A549 (cell line): ENCODE measurements at regions not wholly inside any gene's neighbourhood (a gene's known extent, or its start where the extent isn't known, plus 50 kb on each side); places are given as distances from the start of the nearest gene placed in this dataset.

Experiments
- ATAC-seq, 2 experiments: fragments of 200-7000 bp in 1 of 2; fragments of >200 bp in 1 of 2; cut with Nextera tagmentation in 1 of 2; cut with Tn5 transposase in 1 of 2; 3 replicates each; pipeline versions ENCODE4 v1.8.0 to v1.9.1; 2018 to 2020; ENCODE audit warnings: mild to moderate bottlenecking in 1 of 2, moderate library complexity in 1 of 2
- CTCF ChIA-PET: fragments of 300-600 bp; sonication (Branson Sonifier 250); formaldehyde crosslinking; extraction: SDS; loops from one replicate; lab custom pipeline; 2021; ENCODE audit warnings: antibody characterized with exemption, inconsistent platforms; lab: Yijun Ruan, JAX
- POLR2A ChIA-PET: fragments of 350-600 bp; formaldehyde crosslinking; extraction: SDS; loops from one replicate; lab custom pipeline; 2021; ENCODE audit warnings: antibody characterized with exemption, inconsistent platforms; lab: Yijun Ruan, JAX
- DNase-seq, 2 experiments: peaks; one replicate each; pipeline versions ENCODE4 v3.0.0 to v3.0.0-alpha.2; 2011 to 2016; ENCODE audit warnings: low read depth in 1 of 2, low spot score in 1 of 2
- FAIRE-seq: peaks from 2 replicates; lab custom pipeline; 2011; peaks lifted over from hg19 to GRCh38; lab: Jason Lieb, UNC
- H3K27ac ChIP-seq, 2 experiments: fragments of >200 bp; sonication (Bioruptor Twin); formaldehyde crosslinking; 3 replicates each; pipeline ENCODE4 v1.5.1; 2016 to 2017
- H3K4me1 ChIP-seq: fragments of >200 bp; sonication (Bioruptor Twin); formaldehyde crosslinking; 3 replicates; pipeline ENCODE4 v1.6.1; 2016
- H3K4me2 ChIP-seq: fragments of >200 bp; sonication (Bioruptor Twin); formaldehyde crosslinking; 3 replicates; pipeline ENCODE4 v1.6.1; 2016
- H3K4me3 ChIP-seq: fragments of >200 bp; sonication (Bioruptor Twin); formaldehyde crosslinking; 3 replicates; pipeline ENCODE4 v1.5.1; 2016
- H3K9me3 ChIP-seq: fragments of >200 bp; sonication (Bioruptor Twin); formaldehyde crosslinking; 3 replicates; pipeline ENCODE4 v1.6.1; 2016
- ATOH8 ChIP-seq: fragments of 250-450 bp; sonication (Bioruptor Pico); IDR thresholded peaks from 2 replicates; pipeline ENCODE4 v1.5.0; 2020; ENCODE audit warnings: low read depth, mild to moderate bottlenecking, moderate library complexity
- BHLHE40 ChIP-seq: IDR thresholded peaks from 2 replicates; pipeline ENCODE4 v1.6.1; 2012; ENCODE audit warnings: low read depth, low read length, inconsistent platforms
- CBX8 ChIP-seq: fragments of 200-600 bp; sonication (generic); IDR thresholded peaks from 2 replicates; pipeline ENCODE4 v1.6.1; 2016
- CEBPB ChIP-seq, 2 experiments: fragments of >200 bp in 1 of 2; sonication (Bioruptor Twin) in 1 of 2; formaldehyde crosslinking in 1 of 2; IDR thresholded peaks; 2 replicates each; pipeline ENCODE4 v1.6.1; 2012 to 2016
- CHD2 ChIP-seq: fragments of 150-350 bp; IDR thresholded peaks from 2 replicates; pipeline ENCODE4 v1.6.1; 2014; ENCODE audit warnings: low read length; ENCODE audit not compliant: partially characterized antibody
- CTCF ChIP-seq: fragments of >200 bp; sonication (Bioruptor Twin); formaldehyde crosslinking; IDR thresholded peaks from 3 replicates; pipeline ENCODE4 v1.5.1; 2016
- EHF ChIP-seq: fragments of 250-450 bp; sonication (Bioruptor Pico); IDR thresholded peaks from 2 replicates; pipeline ENCODE4 v1.5.0; 2020; ENCODE audit warnings: mild to moderate bottlenecking
- ELK1 ChIP-seq: fragments of 150-350 bp; IDR thresholded peaks from 2 replicates; pipeline ENCODE4 v1.6.1; 2014; ENCODE audit warnings: low read depth, mild to moderate bottlenecking, low read length
- EP300 ChIP-seq, 2 experiments: fragments of >200 bp; sonication (Bioruptor Twin); formaldehyde crosslinking; IDR thresholded peaks; 2 replicates in 1 of 2; 3 replicates in 1 of 2; pipeline ENCODE4 v1.6.1; 2016 to 2017
- ESRRA ChIP-seq: fragments of 150-350 bp; IDR thresholded peaks from 2 replicates; pipeline ENCODE4 v1.6.1; 2014; ENCODE audit warnings: mild to moderate bottlenecking, low read length, borderline replicate concordance
- FOSB ChIP-seq: fragments of 250-450 bp; sonication (Bioruptor Pico); IDR thresholded peaks from 2 replicates; pipeline ENCODE4 v1.5.0; 2020; ENCODE audit warnings: mild to moderate bottlenecking, moderate library complexity
- FOSL2 ChIP-seq, 2 experiments: fragments of 450-650 bp in 1 of 2; fragments of >200 bp in 1 of 2; sonication (Bioruptor Twin) in 1 of 2; formaldehyde crosslinking; IDR thresholded peaks; 2 replicates each; pipeline versions ENCODE4 v1.5.0 to v1.6.1; 2016 to 2020; ENCODE audit warnings: mild to moderate bottlenecking in 1 of 2, moderate library complexity in 1 of 2
- FOXS1 ChIP-seq: fragments of 250-450 bp; sonication (Bioruptor Pico); IDR thresholded peaks from 2 replicates; pipeline ENCODE4 v1.5.0; 2020; ENCODE audit warnings: mild to moderate bottlenecking, moderate library complexity
- HDAC2 ChIP-seq: fragments of 200-600 bp; sonication (generic); IDR thresholded peaks from 2 replicates; pipeline ENCODE4 v1.6.1; 2016
- HMGXB4 ChIP-seq: fragments of 250-450 bp; sonication (Bioruptor Pico); IDR thresholded peaks from 2 replicates; pipeline ENCODE4 v1.5.0; 2021; ENCODE audit warnings: mild to moderate bottlenecking, moderate library complexity, borderline replicate concordance
- HOXB5 ChIP-seq: fragments of 250-450 bp; sonication (Bioruptor Pico); IDR thresholded peaks from 2 replicates; pipeline ENCODE4 v1.5.0; 2020; ENCODE audit warnings: mild to moderate bottlenecking, moderate library complexity
- JUN ChIP-seq, 2 experiments: fragments of >200 bp; sonication (Bioruptor Twin); formaldehyde crosslinking; IDR thresholded peaks; 2 replicates in 1 of 2; 3 replicates in 1 of 2; pipeline ENCODE4 v1.6.1; 2016 to 2017
- MAFK ChIP-seq: fragments of 450-650 bp; IDR thresholded peaks from 2 replicates; pipeline ENCODE4 v1.6.1; 2014; ENCODE audit not compliant: partially characterized antibody
- MAX ChIP-seq: IDR thresholded peaks from 2 replicates; pipeline ENCODE4 v1.6.1; 2012
- MYC ChIP-seq: IDR thresholded peaks from 2 replicates; pipeline ENCODE4 v1.6.1; 2012; ENCODE audit warnings: mild to moderate bottlenecking, inconsistent platforms, low read length, improper control_type of control experiment, borderline replicate concordance
- NFE2L2 ChIP-seq: fragments of 150-350 bp; conservative IDR thresholded peaks from 2 replicates; pipeline ENCODE4 v1.6.1; 2014; ENCODE audit warnings: low read length
- NR3C1 ChIP-seq: fragments of >200 bp; sonication (Bioruptor Twin); formaldehyde crosslinking; IDR thresholded peaks from 3 replicates; pipeline ENCODE4 v1.6.1; 2017
- PHF8 ChIP-seq: fragments of 200-600 bp; sonication (generic); IDR thresholded peaks from 2 replicates; pipeline ENCODE4 v1.6.1; 2016; ENCODE audit warnings: low read depth, mild to moderate bottlenecking, antibody characterized with exemption, moderate library complexity, borderline replicate concordance
- POLR2A ChIP-seq: IDR thresholded peaks from 2 replicates; pipeline ENCODE4 v1.6.1; 2012; ENCODE audit warnings: mild to moderate bottlenecking, low read length
- RAD21 ChIP-seq, 2 experiments: fragments of >200 bp in 1 of 2; sonication (Bioruptor Twin) in 1 of 2; formaldehyde crosslinking in 1 of 2; IDR thresholded peaks in 1 of 2; conservative IDR thresholded peaks in 1 of 2; 2 replicates in 1 of 2; 3 replicates in 1 of 2; pipeline ENCODE4 v1.6.1; 2012 to 2018; ENCODE audit warnings: inconsistent platforms in 1 of 2
- RNF2 ChIP-seq: fragments of 200-600 bp; sonication (generic); IDR thresholded peaks from 2 replicates; pipeline ENCODE4 v1.6.1; 2016; ENCODE audit warnings: low read depth, mild to moderate bottlenecking, antibody characterized with exemption, moderate library complexity, borderline replicate concordance
- SMC3 ChIP-seq: fragments of >200 bp; sonication (Bioruptor Twin); formaldehyde crosslinking; IDR thresholded peaks from 3 replicates; pipeline ENCODE4 v1.6.1; 2018; ENCODE audit warnings: inconsistent platforms
- SREBF2 ChIP-seq: fragments of 450-650 bp; IDR thresholded peaks from 2 replicates; pipeline ENCODE4 v1.6.1; 2014; ENCODE audit warnings: mild to moderate bottlenecking, moderate library complexity
- TFCP2L1 ChIP-seq: fragments of 250-450 bp; sonication (Bioruptor Pico); IDR thresholded peaks from 2 replicates; pipeline ENCODE4 v1.5.0; 2021; ENCODE audit warnings: mild to moderate bottlenecking
- ZC3H11A ChIP-seq: fragments of 450-650 bp; IDR thresholded peaks from 2 replicates; pipeline ENCODE4 v1.6.1; 2014; ENCODE audit warnings: antibody characterized with exemption, mild to moderate bottlenecking
- ZFP36 ChIP-seq: fragments of 450-650 bp; IDR thresholded peaks from 2 replicates; pipeline ENCODE4 v1.6.1; 2014; ENCODE audit warnings: borderline replicate concordance; ENCODE audit not compliant: partially characterized antibody
- ZNF302 ChIP-seq: fragments of 250-450 bp; sonication (Bioruptor Pico); IDR thresholded peaks from 2 replicates; pipeline ENCODE4 v1.9.0; 2021; ENCODE audit warnings: inconsistent platforms, mild to moderate bottlenecking, moderate library complexity
- WGBS: methylation state at CpG from one replicate; pipeline ENCODE4 v1.1.6; 2017; ENCODE audit errors: missing lambda C conversion rate; 5-methylcytosine and 5-hydroxymethylcytosine counted together

- POLR2A ChIA-PET, result no interaction called here
Measured at GRCh38 chr11:134597452-134597851, 185.4 kb upstream of the B3GAT1 start.

GRCh38 chr11:134596404-134596803 is 184.4 kb upstream of the B3GAT1 start:
- Histone ChIP-seq H3K9me3 (no peaks in the 10 kb centered on the region), H3K4me3 (no peak overlapping the region), H3K4me2 (no peak overlapping the region), H3K4me1 (no peaks in the 10 kb centered on the region), H3K27ac (no peak overlapping the region)
- no peak for ATAC-seq
- no peak for DNase-seq
- 59% methylated on average over 3 of the region's 3 CpGs for WGBS
- TF ChIP-seq NR3C1 (no peak), HMGXB4 (CRISPR knock-in tag) (no peak), MAFK (no peak), TFCP2L1 (no peak), HOXB5 (CRISPR knock-in tag) (no peak), ESRRA (no peak), ATOH8 (CRISPR knock-in tag) (no peak), MYC (no peak), SREBF2 (no peak), PHF8 (no peak), ZFP36 (no peak), EP300 (IDR thresholded peaks at IDR 0.05) (no peak), EHF (CRISPR knock-in tag) (no peak), ELK1 (no peak), POLR2A (no peak), FOSL2 (IDR thresholded peaks at IDR 0.05) (no peak), FOSL2 (CRISPR knock-in tag; IDR thresholded peaks at IDR 0.05) (no peak)
- ChIA-PET CTCF (no interaction called here), POLR2A (no interaction called here)
- no peak for FAIRE-seq

More at GRCh38 chr11:134597452-134597851, 185.4 kb upstream of the B3GAT1 start:
- no peak for TF ChIP-seq MAFK
- TF ChIP-seq RNF2, result no peak
- TF ChIP-seq NFE2L2, result no peak
- no peak for TF ChIP-seq CTCF
- TF ChIP-seq FOXS1, result no peak
- TF ChIP-seq JUN (IDR thresholded peaks at IDR 0.05), result no peak
- TF ChIP-seq CEBPB (IDR thresholded peaks at IDR 0.05), result no peak
- TF ChIP-seq FOSB (CRISPR knock-in tag), result no peak
- no peak for TF ChIP-seq BHLHE40
- no peak for TF ChIP-seq ZC3H11A
- TF ChIP-seq CHD2, result no peak
- no peak for TF ChIP-seq SMC3
- TF ChIP-seq TFCP2L1, result no peak
- no peak for TF ChIP-seq ZNF302 (CRISPR knock-in tag)
- TF ChIP-seq MAX, result no peak
- TF ChIP-seq RAD21 (conservative IDR thresholded peaks at IDR 0.05 in 1 of 2, IDR thresholded peaks at IDR 0.05 in 1 of 2), result no peak
- TF ChIP-seq CBX8, result no peak
- no peak for TF ChIP-seq HDAC2
- TF ChIP-seq MYC, result no peak
- ATAC-seq, result no peak
- no peak for FAIRE-seq
- no peak for DNase-seq
- Histone ChIP-seq H3K27ac (no peak overlapping the region), H3K9me3 (no peaks in the 10 kb centered on the region), H3K4me3 (no peak overlapping the region), H3K4me1 (no peaks in the 10 kb centered on the region), H3K4me2 (no peak overlapping the region)
- CTCF ChIA-PET, result interaction anchor here (1.3 kb wide), 1 partner anchor 11 kb away, joined by 3 read pairs; no protein-coding TSS in a partner anchor
- 73% methylated on average over 3 of the region's 8 CpGs for WGBS
